ENCODE measurements at regions not wholly inside any gene's neighbourhood (a gene's known extent, or its start where the extent isn't known, plus 50 kb on each side); places are given as distances from the start of the nearest gene placed in this dataset.

GRCh38 chr3:66609660-66610561 lies 109.1 kb upstream of the LRIG1 start:
- Histone ChIP-seq H3K4me1 (ENCODE audit: control insufficient read depth, insufficient read depth, low read length) (peaks cover 15% of the 10 kb centered on the region), H3K36me3 (ENCODE audit: control insufficient read depth, insufficient read depth, low read length) (no peaks in the 10 kb centered on the region), H3K27ac (ENCODE audit: low read depth, low read length) (peak overlapping the region; percentile 85), H3K27me3 (ENCODE audit: control insufficient read depth, insufficient read depth, low read length) (no peaks in the 10 kb centered on the region), H3K4me3 (ENCODE audit: low read depth, low read length) (peak overlapping the region; percentile 9; the same call in 1 of the 2 replicates), H3K9me3 (ENCODE audit: control insufficient read depth, insufficient read depth, low read length) (no peaks in the 10 kb centered on the region), H3K9ac (ENCODE audit: low read depth, low read length) (no peak overlapping the region)

GRCh38 chr3:66610562-66610909 lies 109.7 kb upstream of the LRIG1 start:
- Histone ChIP-seq H3K27me3 (ENCODE audit: control insufficient read depth, insufficient read depth, low read length) (no peaks in the 10 kb centered on the region), H3K9me3 (ENCODE audit: control insufficient read depth, insufficient read depth, low read length) (no peaks in the 10 kb centered on the region), H3K4me3 (ENCODE audit: low read depth, low read length) (no peak overlapping the region), H3K27ac (ENCODE audit: low read depth, low read length) (peak overlapping the region; percentile 85), H3K36me3 (ENCODE audit: control insufficient read depth, insufficient read depth, low read length) (no peaks in the 10 kb centered on the region), H3K9ac (ENCODE audit: low read depth, low read length) (no peak overlapping the region), H3K4me1 (ENCODE audit: control insufficient read depth, insufficient read depth, low read length) (peaks cover 18% of the 10 kb centered on the region)

DNA sequence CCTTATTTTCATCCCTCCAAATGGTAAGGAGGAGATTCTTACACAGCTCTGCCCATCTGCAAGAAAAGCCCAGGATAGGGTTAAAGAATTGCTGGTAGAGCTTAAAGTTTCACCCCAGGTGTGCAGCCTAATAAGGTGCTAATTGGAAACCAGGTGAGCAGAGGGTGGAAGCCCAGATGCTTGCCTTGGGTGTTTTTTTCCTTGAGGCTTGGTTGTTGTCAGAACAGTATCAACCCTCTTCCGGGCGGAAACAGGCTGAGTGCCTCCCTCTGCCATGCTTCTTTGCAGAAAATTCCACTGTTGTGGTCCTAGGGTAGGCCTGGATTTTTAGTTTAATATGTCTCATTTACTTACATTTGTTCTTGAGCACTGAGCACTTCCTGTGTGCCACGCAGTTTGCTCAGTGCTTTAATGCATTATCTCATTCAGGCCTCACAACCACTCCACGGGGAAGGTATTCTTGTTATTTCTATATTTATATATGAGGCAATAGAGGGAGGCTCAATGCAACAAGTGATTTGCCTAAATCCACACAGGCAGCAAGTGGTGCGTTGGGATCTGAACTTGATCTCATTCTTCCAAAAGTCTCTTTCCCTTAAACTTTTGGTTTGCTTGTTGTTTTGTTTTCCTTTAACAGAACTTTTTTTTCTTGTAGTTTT lies 115.0 kb upstream of the LRIG1 start:
- Histone ChIP-seq H3K36me3 (ENCODE audit: control insufficient read depth, insufficient read depth, low read length) (no peaks in the 10 kb centered on the region), H3K27ac (ENCODE audit: low read depth, low read length) (peak overlapping the region; percentile 25), H3K9ac (ENCODE audit: low read depth, low read length) (no peak overlapping the region), H3K9me3 (ENCODE audit: control insufficient read depth, insufficient read depth, low read length) (no peaks in the 10 kb centered on the region), H3K27me3 (ENCODE audit: control insufficient read depth, insufficient read depth, low read length) (no peaks in the 10 kb centered on the region), H3K4me1 (ENCODE audit: control insufficient read depth, insufficient read depth, low read length) (peaks cover 18% of the 10 kb centered on the region), H3K4me3 (ENCODE audit: low read depth, low read length) (no peak overlapping the region)

GRCh38 chr3:66617351-66617750 lies 116.5 kb upstream of the LRIG1 start:
- Histone ChIP-seq H3K9ac (ENCODE audit: low read depth, low read length) (no peak overlapping the region), H3K27me3 (ENCODE audit: control insufficient read depth, insufficient read depth, low read length) (no peaks in the 10 kb centered on the region), H3K4me1 (ENCODE audit: control insufficient read depth, insufficient read depth, low read length) (peaks cover 22% of the 10 kb centered on the region), H3K4me3 (ENCODE audit: low read depth, low read length) (no peak overlapping the region), H3K9me3 (ENCODE audit: control insufficient read depth, insufficient read depth, low read length) (no peaks in the 10 kb centered on the region), H3K36me3 (ENCODE audit: control insufficient read depth, insufficient read depth, low read length) (no peaks in the 10 kb centered on the region), H3K27ac (ENCODE audit: low read depth, low read length) (no peak overlapping the region)

DNA sequence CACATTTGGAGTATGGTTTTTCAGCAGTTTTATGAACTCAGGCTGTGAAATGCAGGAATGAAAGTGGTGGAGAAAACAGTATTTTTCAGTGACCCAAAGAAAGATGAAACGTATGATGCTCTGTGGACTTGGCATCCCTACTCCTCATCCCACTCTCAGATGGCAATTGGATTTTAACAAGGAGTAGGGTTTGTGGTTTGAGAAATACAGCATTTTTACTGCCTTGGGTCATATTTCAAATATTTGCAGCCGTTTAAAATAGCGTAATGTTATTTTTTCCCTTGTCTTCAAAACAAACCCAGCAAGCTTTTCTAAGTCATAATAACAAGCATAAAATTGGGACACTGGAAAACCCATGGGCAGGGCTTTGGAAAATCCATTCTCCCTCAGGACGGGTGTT lies 117.2 kb upstream of the LRIG1 start:
- Histone ChIP-seq H3K9ac (ENCODE audit: low read depth, low read length) (no peak overlapping the region), H3K4me1 (ENCODE audit: control insufficient read depth, insufficient read depth, low read length) (peaks cover 22% of the 10 kb centered on the region), H3K27ac (ENCODE audit: low read depth, low read length) (no peak overlapping the region), H3K36me3 (ENCODE audit: control insufficient read depth, insufficient read depth, low read length) (no peaks in the 10 kb centered on the region), H3K27me3 (ENCODE audit: control insufficient read depth, insufficient read depth, low read length) (no peaks in the 10 kb centered on the region), H3K9me3 (ENCODE audit: control insufficient read depth, insufficient read depth, low read length) (no peaks in the 10 kb centered on the region), H3K4me3 (ENCODE audit: low read depth, low read length) (no peak overlapping the region)

- Histone ChIP-seq H3K27ac (ENCODE audit: low read depth, low read length) (no peak overlapping the region), H3K36me3 (ENCODE audit: control insufficient read depth, insufficient read depth, low read length) (no peaks in the 10 kb centered on the region), H3K9ac (ENCODE audit: low read depth, low read length) (no peak overlapping the region), H3K4me3 (ENCODE audit: low read depth, low read length) (no peak overlapping the region), H3K27me3 (ENCODE audit: control insufficient read depth, insufficient read depth, low read length) (no peaks in the 10 kb centered on the region), H3K4me1 (ENCODE audit: control insufficient read depth, insufficient read depth, low read length) (peaks cover 19% of the 10 kb centered on the region), H3K9me3 (ENCODE audit: control insufficient read depth, insufficient read depth, low read length) (no peaks in the 10 kb centered on the region)
Measured at GRCh38 chr3:66620296-66620695, 119.5 kb upstream of the LRIG1 start.

DNA sequence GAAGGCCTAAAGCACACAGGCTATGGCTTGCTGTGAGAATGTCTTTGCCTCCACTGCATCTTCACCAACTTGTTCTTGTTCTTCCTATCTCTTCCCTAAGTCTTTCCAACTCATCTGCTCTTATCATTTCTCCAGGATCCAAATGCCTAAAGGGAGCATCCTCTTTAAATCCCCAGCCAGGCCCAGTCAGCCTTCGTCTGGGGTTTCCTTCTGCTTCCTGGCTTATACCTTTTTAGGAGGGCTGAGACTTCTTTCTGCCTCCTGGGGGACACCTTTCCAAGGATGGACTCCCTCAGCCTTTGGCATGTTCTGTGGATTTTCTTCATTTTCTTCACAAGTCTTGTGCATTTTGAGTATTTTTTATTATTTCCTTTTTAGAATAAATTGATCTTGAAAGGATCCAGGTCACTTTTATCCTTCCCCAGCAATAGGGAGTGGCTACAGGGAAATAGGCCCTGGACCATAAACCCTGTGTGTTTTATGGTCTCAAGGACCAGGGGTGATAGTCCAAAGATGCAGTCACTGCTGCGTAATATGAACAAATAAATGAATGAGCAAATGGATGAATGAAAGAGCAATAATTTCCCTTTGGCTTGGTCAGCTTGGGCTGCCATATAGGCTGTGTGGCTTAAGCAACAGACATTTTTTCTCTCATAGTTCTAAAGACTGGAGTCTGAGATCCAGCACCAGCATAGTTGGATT lies 122.1 kb upstream of the LRIG1 start:
- Histone ChIP-seq H3K9ac (ENCODE audit: low read depth, low read length) (no peak overlapping the region), H3K36me3 (ENCODE audit: control insufficient read depth, insufficient read depth, low read length) (no peaks in the 10 kb centered on the region), H3K9me3 (ENCODE audit: control insufficient read depth, insufficient read depth, low read length) (no peaks in the 10 kb centered on the region), H3K4me3 (ENCODE audit: low read depth, low read length) (no peak overlapping the region), H3K4me1 (ENCODE audit: control insufficient read depth, insufficient read depth, low read length) (peaks cover 12% of the 10 kb centered on the region; the same call in 1 of the 2 replicates), H3K27ac (ENCODE audit: low read depth, low read length) (no peak overlapping the region), H3K27me3 (ENCODE audit: control insufficient read depth, insufficient read depth, low read length) (no peaks in the 10 kb centered on the region)

DNA sequence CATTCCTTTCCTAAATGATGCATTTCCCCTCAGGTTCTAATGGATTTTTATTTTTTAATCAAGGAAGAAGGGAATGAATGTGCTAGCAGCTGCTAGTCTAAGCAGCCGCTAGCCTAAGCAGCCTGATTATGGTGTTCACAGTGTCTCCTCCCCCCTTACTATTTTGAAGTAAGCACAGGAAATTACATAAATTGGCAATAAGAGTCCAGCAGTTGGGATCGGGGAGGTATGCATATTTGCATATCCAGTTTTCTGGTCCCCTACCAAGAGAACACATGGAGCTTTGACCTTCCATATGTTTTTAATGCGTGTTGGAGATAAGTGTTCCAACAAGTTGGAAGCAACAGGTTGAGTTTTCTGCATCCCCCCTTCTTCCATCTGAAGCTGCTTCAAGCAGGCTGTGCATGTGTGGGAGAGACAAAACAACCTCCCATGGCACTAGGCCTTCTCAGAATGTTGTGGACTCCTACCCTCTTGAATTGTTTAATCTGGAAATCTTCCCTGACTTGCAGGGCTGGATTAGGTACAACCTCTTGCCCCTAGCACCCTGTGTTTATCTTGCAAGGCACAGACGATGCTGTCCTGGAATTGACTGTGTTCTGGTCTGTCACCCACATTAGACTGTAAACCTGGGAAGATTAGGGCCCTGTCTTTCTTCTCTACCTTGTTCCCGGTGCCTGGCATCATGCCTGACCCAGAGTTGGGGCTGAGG lies 124.8 kb upstream of the LRIG1 start:
- H3K36me3 ChIP-seq (ENCODE audit: control insufficient read depth, insufficient read depth, low read length): no peaks in the 10 kb centered on the region
- H3K9me3 ChIP-seq (ENCODE audit: control insufficient read depth, insufficient read depth, low read length): no peaks in the 10 kb centered on the region
- H3K27ac ChIP-seq (ENCODE audit: low read depth, low read length): no peak overlapping the region
- no peaks in the 10 kb centered on the region for H3K27me3 ChIP-seq (ENCODE audit: control insufficient read depth, insufficient read depth, low read length)
- no peak overlapping the region for H3K4me3 ChIP-seq (ENCODE audit: low read depth, low read length)
- H3K9ac ChIP-seq (ENCODE audit: low read depth, low read length): no peak overlapping the region
- peaks cover 13% of the 10 kb centered on the region for H3K4me1 ChIP-seq (ENCODE audit: control insufficient read depth, insufficient read depth, low read length)

DNA sequence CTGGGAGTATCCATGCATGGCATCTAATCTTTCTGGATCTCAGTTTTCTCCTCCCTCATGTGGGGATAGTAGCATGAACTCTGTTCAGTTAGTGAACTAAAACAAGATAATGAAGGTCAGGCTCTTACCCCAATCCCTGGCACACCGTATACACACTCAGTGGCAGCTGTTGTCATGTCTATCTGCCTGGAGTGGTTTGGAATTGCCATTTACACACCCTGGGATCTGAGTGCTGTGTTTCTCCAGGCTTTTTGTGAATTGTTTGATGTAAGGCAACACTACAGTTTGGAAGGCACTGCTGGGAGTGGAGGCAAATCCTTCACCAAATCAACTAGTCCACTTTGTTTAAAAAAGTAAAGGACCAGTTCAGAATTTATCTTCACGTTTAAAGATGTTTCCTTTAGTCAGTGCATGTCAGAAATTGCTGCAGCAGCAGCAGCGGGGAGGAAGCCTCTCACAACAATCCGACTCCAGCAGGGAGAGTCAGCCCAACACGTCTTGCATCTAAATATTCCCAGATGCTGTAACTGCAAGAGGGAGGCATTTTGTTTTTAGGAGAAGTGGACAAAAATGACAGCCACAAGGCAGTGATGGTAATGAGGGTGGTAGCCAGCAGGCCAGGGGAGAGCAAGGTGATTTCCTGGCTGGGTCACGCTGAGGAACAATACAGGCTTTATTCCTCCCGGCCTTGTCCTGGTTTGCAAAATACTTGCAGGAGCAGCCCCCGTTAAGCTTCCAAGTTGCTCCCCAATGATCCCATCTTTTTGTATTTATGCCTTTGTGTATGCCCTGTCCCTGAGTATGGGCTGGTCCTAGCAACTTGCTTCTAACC lies 128.5 kb upstream of the LRIG1 start:
- Histone ChIP-seq H3K36me3 (ENCODE audit: control insufficient read depth, insufficient read depth, low read length) (no peaks in the 10 kb centered on the region), H3K9ac (ENCODE audit: low read depth, low read length) (no peak overlapping the region), H3K4me3 (ENCODE audit: low read depth, low read length) (no peak overlapping the region), H3K4me1 (ENCODE audit: control insufficient read depth, insufficient read depth, low read length) (peaks cover 14% of the 10 kb centered on the region), H3K27ac (ENCODE audit: low read depth, low read length) (no peak overlapping the region), H3K9me3 (ENCODE audit: control insufficient read depth, insufficient read depth, low read length) (no peaks in the 10 kb centered on the region), H3K27me3 (ENCODE audit: control insufficient read depth, insufficient read depth, low read length) (no peaks in the 10 kb centered on the region)

DNA sequence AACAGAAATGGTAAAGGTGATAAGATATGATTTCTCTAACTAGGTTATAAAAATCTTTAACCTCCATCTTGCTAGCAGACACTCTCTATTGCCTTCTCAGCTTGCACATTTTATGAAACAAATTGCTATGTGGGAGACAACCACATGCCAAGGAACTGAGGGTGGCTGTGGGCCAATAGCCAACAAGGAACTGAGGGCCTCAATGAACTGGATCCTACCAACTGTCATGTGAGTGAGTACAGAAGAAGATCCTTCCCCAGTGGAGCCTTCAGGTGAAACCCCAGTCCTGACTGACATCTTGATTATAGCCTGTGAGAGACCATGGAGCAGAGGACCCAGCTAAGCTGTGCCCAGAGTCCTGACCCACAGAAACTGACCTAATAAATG lies 129.2 kb upstream of the LRIG1 start:
- no peaks in the 10 kb centered on the region for H3K9me3 ChIP-seq (ENCODE audit: control insufficient read depth, insufficient read depth, low read length)
- H3K36me3 ChIP-seq (ENCODE audit: control insufficient read depth, insufficient read depth, low read length): no peaks in the 10 kb centered on the region
- H3K27me3 ChIP-seq (ENCODE audit: control insufficient read depth, insufficient read depth, low read length): no peaks in the 10 kb centered on the region
- H3K9ac ChIP-seq (ENCODE audit: low read depth, low read length): no peak overlapping the region
- H3K4me1 ChIP-seq (ENCODE audit: control insufficient read depth, insufficient read depth, low read length): peaks cover 14% of the 10 kb centered on the region
- H3K4me3 ChIP-seq (ENCODE audit: low read depth, low read length): no peak overlapping the region
- H3K27ac ChIP-seq (ENCODE audit: low read depth, low read length): no peak overlapping the region

Data from HUES48 (cell line).